Keratinocyte (primary cell): ENCODE measurements at regions not wholly inside any gene's neighbourhood (a gene's known extent, or its start where the extent isn't known, plus 50 kb on each side); places are given as distances from the start of the nearest gene placed in this dataset.
A peak's percentile ranks its signal among the peaks of the same experiment; 100 is the strongest.

Experiments used
- DNase-seq: peaks from one replicate; pipeline ENCODE4 v3.0.0-alpha.2; 2011; ENCODE audit warnings: low read depth, missing footprints, low spot score
- FAIRE-seq: peaks from 2 replicates; lab custom pipeline; 2011; peaks lifted over from hg19 to GRCh38; lab: Jason Lieb, UNC
- H2AFZ ChIP-seq: 2 replicates; pipeline ENCODE4 v1.6.0; 2012; ENCODE audit warnings: low read length, control low read depth, inconsistent platforms; ENCODE audit not compliant: control insufficient read depth
- H3K27ac ChIP-seq: 2 replicates; pipeline ENCODE4 v1.5.1; 2011; ENCODE audit warnings: low read length; ENCODE audit not compliant: control insufficient read depth, insufficient read depth
- H3K27me3 ChIP-seq: 3 replicates; pipeline ENCODE4 v1.6.0; 2011; ENCODE audit warnings: low read length; ENCODE audit not compliant: control insufficient read depth, insufficient read depth; ENCODE audit errors: extremely low read depth
- H3K36me3 ChIP-seq, 2 experiments: 2 replicates in 1 of 2; 3 replicates in 1 of 2; pipeline ENCODE4 v1.5.1; 2011; ENCODE audit warnings: low read length in 2 of 2, mild to moderate bottlenecking in 1 of 2; ENCODE audit not compliant: control insufficient read depth in 2 of 2, insufficient read depth in 2 of 2; ENCODE audit errors: extremely low read depth in 1 of 2
- H3K4me1 ChIP-seq: 3 replicates; pipeline ENCODE4 v1.5.1; 2011; ENCODE audit warnings: low read length; ENCODE audit not compliant: control insufficient read depth, insufficient read depth; ENCODE audit errors: extremely low read depth
- H3K4me2 ChIP-seq: 3 replicates; pipeline ENCODE4 v1.6.0; 2011; ENCODE audit warnings: low read depth, low read length; ENCODE audit not compliant: control insufficient read depth, insufficient read depth; ENCODE audit errors: extremely low read depth
- H3K4me3 ChIP-seq, 3 experiments: fragments of 200-600 bp in 1 of 3; sonication (generic) in 1 of 3; 2 replicates in 2 of 3; 3 replicates in 1 of 3; pipeline ENCODE4 v1.5.1; 2011 to 2016; ENCODE audit warnings: low read length in 3 of 3, mild to moderate bottlenecking in 3 of 3, control low read depth in 2 of 3, inconsistent platforms in 1 of 3, low read depth in 1 of 3, mixed read lengths in 1 of 3, mixed run types in 1 of 3, moderate library complexity in 1 of 3; ENCODE audit not compliant: control insufficient read depth in 2 of 3, insufficient read depth in 2 of 3; ENCODE audit errors: extremely low read depth in 1 of 3
- H3K79me2 ChIP-seq: 2 replicates; pipeline ENCODE4 v1.6.0; 2012; ENCODE audit warnings: low read length; ENCODE audit not compliant: control insufficient read depth, insufficient read depth
- H3K9ac ChIP-seq: 3 replicates; pipeline ENCODE4 v1.6.0; 2011; ENCODE audit warnings: low read length; ENCODE audit not compliant: control insufficient read depth, insufficient read depth; ENCODE audit errors: extremely low read depth
- H3K9me1 ChIP-seq: 3 replicates; pipeline ENCODE4 v1.6.0; 2011; ENCODE audit warnings: low read length; ENCODE audit not compliant: control insufficient read depth, insufficient read depth; ENCODE audit errors: extremely low read depth
- H3K9me3 ChIP-seq: 2 replicates; pipeline ENCODE4 v1.5.1; 2012; ENCODE audit warnings: low read depth, low read length; ENCODE audit not compliant: control insufficient read depth
- H4K20me1 ChIP-seq: 3 replicates; pipeline ENCODE4 v1.6.0; 2011; ENCODE audit warnings: low read length; ENCODE audit not compliant: control insufficient read depth, insufficient read depth; ENCODE audit errors: extremely low read depth
- EZH2 ChIP-seq: IDR thresholded peaks from one replicate; pipeline ENCODE4 v1.6.1; 2012; ENCODE audit warnings: inconsistent platforms, mild to moderate bottlenecking, low read length, moderate library complexity
- dilution Hi-C: fragments of 300-500 bp; cut with MboI; formaldehyde crosslinking; loops from one replicate; pipeline ENCODE4 v1.7.0; 2020; ENCODE audit warnings: low sequenced_read_pairs; ENCODE audit not compliant: extremely low pct_ligation_motif_present
- TF ChIP-seq, protein P1 (sequence below), 3 experiments: IDR thresholded peaks in 1 of 3; conservative IDR thresholded peaks in 1 of 3; optimal IDR thresholded peaks in 1 of 3; 2 replicates in 2 of 3; 3 replicates in 1 of 3; pipeline versions ENCODE3 to v1.5.1; 2011; ENCODE audit warnings: low read length in 3 of 3, mild to moderate bottlenecking in 3 of 3, moderate library complexity in 2 of 3, control low read depth in 1 of 3, inconsistent platforms in 1 of 3; ENCODE audit not compliant: insufficient read depth in 2 of 3; ENCODE audit errors: extremely low read depth in 1 of 3

DNA sequence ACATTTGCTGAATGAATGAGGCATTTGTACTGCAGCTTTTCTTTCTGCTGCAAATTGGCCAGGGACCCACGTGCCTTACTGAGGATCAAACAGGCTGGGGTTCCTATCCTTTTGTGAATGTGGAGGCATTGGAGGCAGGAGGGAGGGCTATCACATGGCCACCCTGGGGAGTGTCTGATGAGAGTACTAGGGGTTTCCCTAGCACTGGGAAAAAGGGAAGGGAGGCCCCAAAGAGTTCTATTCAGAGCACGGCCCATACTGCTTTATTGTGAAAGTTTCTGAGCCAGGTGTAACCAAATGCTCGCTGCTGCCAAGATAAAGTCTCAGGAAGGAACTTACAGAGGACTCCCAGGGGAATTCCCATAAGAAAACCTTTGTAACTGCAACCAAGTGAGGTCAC, 78.4 kb upstream of the ANO1 start:
- H2AFZ ChIP-seq: no peak overlapping the region
- FAIRE-seq (no peak), DNase-seq (no peak)
- no peaks in the 10 kb centered on the region for H3K36me3 ChIP-seq
- no peaks in the 10 kb centered on the region for H3K27me3 ChIP-seq
- TF ChIP-seq, protein P1, sequence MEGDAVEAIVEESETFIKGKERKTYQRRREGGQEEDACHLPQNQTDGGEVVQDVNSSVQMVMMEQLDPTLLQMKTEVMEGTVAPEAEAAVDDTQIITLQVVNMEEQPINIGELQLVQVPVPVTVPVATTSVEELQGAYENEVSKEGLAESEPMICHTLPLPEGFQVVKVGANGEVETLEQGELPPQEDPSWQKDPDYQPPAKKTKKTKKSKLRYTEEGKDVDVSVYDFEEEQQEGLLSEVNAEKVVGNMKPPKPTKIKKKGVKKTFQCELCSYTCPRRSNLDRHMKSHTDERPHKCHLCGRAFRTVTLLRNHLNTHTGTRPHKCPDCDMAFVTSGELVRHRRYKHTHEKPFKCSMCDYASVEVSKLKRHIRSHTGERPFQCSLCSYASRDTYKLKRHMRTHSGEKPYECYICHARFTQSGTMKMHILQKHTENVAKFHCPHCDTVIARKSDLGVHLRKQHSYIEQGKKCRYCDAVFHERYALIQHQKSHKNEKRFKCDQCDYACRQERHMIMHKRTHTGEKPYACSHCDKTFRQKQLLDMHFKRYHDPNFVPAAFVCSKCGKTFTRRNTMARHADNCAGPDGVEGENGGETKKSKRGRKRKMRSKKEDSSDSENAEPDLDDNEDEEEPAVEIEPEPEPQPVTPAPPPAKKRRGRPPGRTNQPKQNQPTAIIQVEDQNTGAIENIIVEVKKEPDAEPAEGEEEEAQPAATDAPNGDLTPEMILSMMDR (optimal IDR thresholded peaks at IDR 0.05 in 1 of 3, IDR thresholded peaks at IDR 0.05 in 1 of 3, conservative IDR thresholded peaks at IDR 0.05 in 1 of 3; ENCODE audit: extremely low read depth in 1 of 3, insufficient read depth in 2 of 3, low read length in 3 of 3): no peak
- no peak for TF ChIP-seq EZH2
- peaks cover 17% of the 10 kb centered on the region for H3K4me1 ChIP-seq
- H3K9me3 ChIP-seq: no peaks in the 10 kb centered on the region
- H3K27ac ChIP-seq: no peak overlapping the region
- H3K79me2 ChIP-seq: no peaks in the 10 kb centered on the region
- dilution Hi-C loops: no loop called here
- no peaks in the 10 kb centered on the region for H3K9me1 ChIP-seq
- no peak overlapping the region for H3K9ac ChIP-seq
- H4K20me1 ChIP-seq: no peaks in the 10 kb centered on the region
- H3K4me3 ChIP-seq: no peak overlapping the region
- H3K4me2 ChIP-seq: no peak overlapping the region

DNA sequence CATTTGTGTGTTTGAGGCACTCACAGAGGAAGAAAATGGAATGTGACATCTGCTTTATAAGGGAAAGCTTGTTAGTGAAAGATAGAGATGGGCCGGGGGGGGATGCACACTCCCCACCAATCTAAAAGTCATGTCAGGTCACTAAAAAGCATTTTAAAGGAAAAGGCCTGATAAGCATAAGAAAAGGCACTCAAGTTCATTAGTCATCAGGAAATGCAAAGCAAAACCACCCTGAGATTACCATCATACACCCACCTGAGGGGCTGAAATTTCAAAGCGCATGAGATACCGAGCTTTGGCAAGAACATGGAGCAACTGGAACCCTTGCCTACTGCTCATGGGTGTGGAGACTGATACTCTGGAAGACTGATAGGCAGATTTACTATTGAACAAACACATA, 77.9 kb upstream of the ANO1 start:
- Histone ChIP-seq H3K9ac (no peak overlapping the region), H3K4me2 (no peak overlapping the region), H3K4me1 (peaks cover 17% of the 10 kb centered on the region), H3K4me3 (no peak overlapping the region), H4K20me1 (no peaks in the 10 kb centered on the region), H3K36me3 (no peaks in the 10 kb centered on the region), H3K27ac (no peak overlapping the region), H3K9me3 (no peaks in the 10 kb centered on the region), H3K27me3 (no peaks in the 10 kb centered on the region), H3K79me2 (no peaks in the 10 kb centered on the region), H2AFZ (no peak overlapping the region), H3K9me1 (no peaks in the 10 kb centered on the region)
- FAIRE-seq (peak; percentile 20), DNase-seq (no peak)
- dilution Hi-C loops: no loop called here
- TF ChIP-seq, protein P1 (optimal IDR thresholded peaks at IDR 0.05 in 1 of 3, IDR thresholded peaks at IDR 0.05 in 1 of 3, conservative IDR thresholded peaks at IDR 0.05 in 1 of 3; ENCODE audit: extremely low read depth in 1 of 3, insufficient read depth in 2 of 3, low read length in 3 of 3): no peak
